SU-DHL-6 (cell line): ENCODE measurements at regions not wholly inside any gene's neighbourhood (a gene's known extent, or its start where the extent isn't known, plus 50 kb on each side); places are given as distances from the start of the nearest gene placed in this dataset.

ENCODE experiments used
- EZH2phosphoT487 ChIP-seq: fragments of 200-600 bp; sonication (generic), shearing (Covaris generic); conservative IDR thresholded peaks from 2 replicates; pipeline ENCODE4 v1.6.1; 2018; ENCODE audit warnings: mild to moderate bottlenecking, antibody characterized with exemption, low read length, moderate library complexity, mixed read lengths
- TF ChIP-seq, protein P1 (sequence below): fragments of 200-600 bp; sonication (generic); IDR thresholded peaks from one replicate; pipeline ENCODE4 v1.5.1; 2017; ENCODE audit warnings: antibody characterized with exemption, mild to moderate bottlenecking, low read length, moderate library complexity; ENCODE audit not compliant: insufficient read depth, poor library complexity, severe bottlenecking

DNA sequence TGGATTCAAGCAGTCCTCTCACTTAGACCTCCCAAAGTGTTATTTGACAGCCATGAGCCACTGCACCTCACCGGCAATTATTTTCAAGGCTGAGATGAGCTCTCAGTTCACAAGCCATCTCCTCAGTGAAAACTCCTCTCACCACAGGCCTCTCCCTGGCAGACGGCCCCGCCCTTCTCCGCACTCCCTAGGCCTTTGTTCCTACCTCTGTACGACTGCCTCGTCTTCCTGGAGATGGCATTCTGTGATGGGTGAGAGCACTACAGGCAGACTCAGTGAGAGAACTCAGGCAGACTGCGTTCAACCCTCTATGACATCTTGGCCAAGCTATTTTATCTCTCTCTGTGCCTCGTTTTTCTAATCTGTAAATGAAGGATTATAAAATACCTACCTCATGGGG is 67.0 kb upstream of the TPM1 start:
- TF ChIP-seq, protein P1, sequence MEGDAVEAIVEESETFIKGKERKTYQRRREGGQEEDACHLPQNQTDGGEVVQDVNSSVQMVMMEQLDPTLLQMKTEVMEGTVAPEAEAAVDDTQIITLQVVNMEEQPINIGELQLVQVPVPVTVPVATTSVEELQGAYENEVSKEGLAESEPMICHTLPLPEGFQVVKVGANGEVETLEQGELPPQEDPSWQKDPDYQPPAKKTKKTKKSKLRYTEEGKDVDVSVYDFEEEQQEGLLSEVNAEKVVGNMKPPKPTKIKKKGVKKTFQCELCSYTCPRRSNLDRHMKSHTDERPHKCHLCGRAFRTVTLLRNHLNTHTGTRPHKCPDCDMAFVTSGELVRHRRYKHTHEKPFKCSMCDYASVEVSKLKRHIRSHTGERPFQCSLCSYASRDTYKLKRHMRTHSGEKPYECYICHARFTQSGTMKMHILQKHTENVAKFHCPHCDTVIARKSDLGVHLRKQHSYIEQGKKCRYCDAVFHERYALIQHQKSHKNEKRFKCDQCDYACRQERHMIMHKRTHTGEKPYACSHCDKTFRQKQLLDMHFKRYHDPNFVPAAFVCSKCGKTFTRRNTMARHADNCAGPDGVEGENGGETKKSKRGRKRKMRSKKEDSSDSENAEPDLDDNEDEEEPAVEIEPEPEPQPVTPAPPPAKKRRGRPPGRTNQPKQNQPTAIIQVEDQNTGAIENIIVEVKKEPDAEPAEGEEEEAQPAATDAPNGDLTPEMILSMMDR = no peak
- no peak for TF ChIP-seq EZH2phosphoT487
